Activated CD4-positive, alpha-beta T cell treated with anti-CD3 and anti-CD28 coated beads, Interleukin-2, amount 50 U/mL, for 1 hour (primary cell): ENCODE measurements at regions not wholly inside any gene's neighbourhood (a gene's known extent, or its start where the extent isn't known, plus 50 kb on each side); places are given as distances from the start of the nearest gene placed in this dataset.

Experiments used
- DNase-seq: peaks from one replicate; pipeline ENCODE4 v3.0.0-alpha.2; 2020

DNA sequence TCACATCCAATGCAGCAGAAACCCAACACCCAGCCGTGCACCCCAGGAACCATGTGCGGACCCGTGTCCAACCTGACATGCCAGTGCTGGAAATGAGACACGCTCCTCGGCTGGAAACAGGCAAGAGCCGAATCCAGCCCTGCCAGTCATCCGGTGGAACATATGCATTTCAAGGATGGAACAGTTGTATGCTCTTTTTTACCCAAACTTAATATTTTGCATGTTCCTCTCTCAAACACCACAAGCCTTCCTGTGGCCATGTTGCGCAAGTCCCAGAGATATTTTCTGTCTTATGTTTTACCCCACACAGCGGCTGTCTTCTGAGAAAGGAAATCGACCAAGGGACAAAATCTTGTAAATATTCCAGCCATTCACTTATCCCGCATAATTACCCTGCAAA is 196.9 kb downstream of the BCL11B start:
- no peak for DNase-seq

DNA sequence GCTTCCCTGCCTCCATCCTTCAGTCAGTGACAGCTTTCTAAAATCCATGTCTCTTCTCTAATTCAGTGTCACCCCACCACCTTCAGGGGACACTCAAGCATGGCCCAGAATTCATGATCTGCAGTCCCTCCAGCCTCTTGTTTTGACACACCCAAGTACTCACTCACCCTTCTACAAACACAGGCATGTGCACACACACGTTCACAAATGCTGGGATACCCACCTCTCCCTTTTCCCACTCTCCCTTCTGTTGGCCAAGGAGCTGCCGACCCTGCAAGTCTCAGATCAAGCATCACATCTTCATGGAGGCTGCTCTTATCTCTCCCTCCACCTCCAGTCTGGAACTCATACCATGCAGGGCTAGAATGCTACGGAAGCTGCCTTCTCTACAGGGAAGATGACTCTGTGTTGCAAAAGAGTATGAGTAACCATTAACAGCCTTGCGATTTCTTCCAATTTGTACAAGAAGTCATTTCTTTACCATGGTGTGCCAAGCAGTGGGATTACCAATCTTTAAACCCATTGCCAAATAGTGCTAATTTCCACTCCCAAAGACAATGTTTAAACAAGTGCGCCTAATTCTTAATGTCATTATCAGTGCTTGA is 196.1 kb downstream of the BCL11B start:
- DNase-seq = no peak

DNA sequence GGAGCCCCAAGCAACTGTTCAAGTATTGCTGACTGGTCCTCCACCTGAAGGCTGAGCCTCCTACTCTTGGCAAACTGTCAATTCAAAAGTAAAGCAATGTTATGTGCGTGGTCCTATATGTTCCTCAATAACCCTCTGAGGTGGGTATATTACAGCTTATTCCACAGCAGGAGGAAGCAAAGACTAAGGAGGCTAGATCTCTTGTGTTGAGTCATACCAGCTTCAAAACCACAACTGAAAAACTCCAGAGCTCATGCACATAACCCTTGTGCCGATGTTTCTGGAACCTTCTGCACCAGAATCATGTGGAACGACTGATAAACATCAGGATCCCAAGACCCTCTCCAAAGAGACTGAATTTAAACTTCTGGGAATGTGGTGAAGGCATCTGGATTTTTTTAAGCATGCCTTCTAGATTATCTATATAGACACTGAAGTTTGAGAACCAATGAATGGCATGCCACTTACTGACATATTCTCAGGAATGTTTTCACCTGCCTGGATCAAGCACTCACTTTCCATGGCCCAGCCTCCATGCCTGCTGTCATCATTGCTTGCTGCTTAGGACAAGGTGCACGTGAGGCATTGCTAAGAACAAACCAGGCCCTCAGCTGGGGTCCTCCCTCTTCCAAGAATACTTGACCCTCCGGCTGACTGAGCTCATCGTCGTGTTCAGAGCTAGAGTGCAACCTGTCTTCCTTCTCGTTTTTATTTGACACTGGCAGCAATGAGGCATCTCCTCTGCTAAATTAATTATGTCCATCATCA is 194.7 kb downstream of the BCL11B start:
- DNase-seq = no peak

DNA sequence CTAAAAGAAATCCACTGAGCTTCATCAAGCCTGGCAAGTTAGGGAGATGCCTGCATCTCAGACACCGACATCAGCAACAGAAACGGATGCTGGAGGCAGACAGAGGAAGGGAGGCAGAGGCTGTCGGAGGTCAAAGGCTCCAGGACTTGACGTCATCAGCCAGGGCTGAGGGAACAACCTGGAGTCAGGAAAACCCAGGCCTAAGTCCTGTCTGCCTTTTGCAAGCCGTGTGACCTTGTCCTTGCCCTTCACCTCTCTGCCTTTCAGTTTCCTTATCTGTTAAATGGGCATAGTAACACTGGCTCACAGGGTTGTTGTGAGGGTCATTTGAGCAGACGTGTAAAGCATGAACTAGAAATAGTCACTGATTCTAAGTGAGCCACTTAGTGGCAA is 194.2 kb downstream of the BCL11B start:
- DNase-seq = no peak

DNA sequence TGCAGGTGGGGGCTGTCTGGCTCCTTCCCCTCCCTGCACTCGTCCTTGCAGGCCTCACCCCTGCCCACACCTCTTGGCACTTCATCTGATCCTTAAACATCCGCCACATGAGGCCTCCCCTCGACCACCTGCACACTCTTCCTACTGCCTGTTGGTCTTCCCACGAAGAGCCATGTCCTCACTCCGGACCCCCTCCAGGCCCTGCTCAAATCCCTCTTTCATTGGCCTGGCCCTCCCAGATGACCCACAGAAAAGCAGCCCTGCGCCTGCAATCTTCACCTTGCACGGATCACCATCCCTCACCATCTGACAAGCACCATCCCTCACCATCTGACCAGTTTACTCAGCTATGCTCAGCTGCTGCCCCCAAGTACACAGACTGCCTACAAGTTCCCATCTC is 193.6 kb downstream of the BCL11B start:
- no peak for DNase-seq

DNA sequence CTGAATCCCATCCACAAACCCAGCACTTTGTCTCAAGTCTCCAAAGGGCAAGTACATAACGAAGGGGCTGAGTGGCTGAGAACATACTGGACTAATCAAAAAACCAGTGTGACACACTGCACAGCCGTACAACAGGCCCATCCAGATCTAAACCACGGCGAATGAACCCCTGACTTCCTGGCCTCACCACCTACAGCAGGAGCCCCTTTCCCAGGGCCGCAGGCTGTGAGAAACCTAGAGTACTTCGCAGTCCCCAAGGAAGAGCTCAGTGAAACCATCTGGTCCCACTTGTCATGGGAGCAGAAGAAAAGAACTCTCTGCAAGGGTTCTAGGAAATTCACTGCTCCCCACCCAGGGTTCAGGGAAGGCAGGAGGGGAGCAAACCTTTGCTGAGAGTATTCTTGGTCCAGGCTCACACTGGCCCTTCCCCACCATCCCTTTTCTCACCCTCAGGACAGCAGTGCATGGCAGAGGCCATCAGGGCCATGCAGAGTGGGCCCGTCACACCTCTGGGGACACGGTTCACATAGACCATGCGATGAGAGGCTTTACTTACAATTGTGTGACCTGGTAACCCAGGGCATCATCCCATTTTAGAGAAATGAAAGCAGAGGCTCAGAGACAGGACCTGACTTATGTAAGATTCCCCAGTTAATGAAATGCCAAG is 192.8 kb downstream of the BCL11B start:
- DNase-seq = no peak

DNA sequence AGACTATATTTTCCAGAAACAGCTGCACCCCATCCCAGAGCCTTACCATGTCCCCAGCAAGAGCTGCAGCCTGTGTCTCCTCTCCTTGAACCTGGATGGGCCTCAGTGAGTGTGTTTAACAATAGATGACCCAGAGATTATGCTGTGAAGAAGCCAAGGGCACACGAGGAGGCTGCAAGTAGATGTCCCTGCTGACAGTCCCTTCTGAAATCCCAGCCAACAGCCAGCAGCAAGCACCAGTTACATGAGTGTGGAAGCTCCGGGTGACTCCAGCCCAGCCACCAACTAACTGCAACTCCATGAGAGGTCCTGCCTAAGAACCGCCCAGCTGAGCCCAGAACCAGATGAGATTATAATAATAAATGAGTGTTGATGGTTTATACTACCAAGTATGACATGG is 191.7 kb downstream of the BCL11B start:
- DNase-seq = no peak

DNA sequence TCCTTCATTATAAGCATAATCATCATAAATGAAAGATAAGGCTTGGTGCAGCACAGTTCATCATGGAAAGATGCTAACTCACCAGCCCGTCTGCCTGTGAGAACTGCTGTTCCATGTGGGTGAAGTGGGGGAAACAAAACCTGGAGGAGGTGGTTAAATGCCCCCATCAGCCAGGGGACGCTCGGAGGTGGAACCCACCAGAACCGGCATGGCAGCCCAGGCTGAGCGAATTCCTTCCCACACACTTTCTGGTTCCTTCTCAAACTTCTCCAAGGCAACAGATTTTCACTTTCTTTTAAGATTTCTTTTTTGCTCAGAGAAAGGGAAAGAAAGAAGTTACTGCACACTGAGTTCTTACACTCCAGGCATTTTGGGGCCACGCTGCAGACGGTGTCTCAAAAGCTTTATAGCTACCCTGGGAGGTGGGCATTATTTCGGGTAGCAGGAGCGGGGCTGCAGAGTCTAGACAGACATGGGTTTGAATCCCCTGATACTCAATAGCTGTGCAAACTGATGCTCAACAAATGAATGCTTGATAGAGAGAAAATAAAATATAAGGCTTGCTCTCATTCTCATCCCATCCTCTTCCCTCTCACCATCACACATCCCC is 190.7 kb downstream of the BCL11B start:
- DNase-seq = no peak

DNA sequence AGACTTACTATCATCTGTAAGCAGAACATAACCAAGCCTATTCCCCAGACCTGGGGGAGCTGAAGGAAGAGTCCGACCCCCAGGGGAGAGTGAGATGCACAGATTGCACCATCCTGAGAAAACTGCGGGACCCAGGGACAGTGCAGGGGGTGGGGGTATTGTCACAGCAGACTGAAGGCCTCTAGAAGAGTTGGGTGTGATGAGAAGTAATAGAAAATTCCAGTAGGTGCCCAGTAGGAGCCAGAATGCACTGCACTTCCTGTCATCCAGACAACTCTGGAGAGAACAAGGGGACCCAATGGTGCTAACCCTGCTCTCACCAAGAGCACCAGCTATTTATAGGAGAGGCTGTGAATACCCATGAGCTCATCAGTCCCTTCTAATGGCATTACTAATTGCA is 190.1 kb downstream of the BCL11B start:
- no peak for DNase-seq

DNA sequence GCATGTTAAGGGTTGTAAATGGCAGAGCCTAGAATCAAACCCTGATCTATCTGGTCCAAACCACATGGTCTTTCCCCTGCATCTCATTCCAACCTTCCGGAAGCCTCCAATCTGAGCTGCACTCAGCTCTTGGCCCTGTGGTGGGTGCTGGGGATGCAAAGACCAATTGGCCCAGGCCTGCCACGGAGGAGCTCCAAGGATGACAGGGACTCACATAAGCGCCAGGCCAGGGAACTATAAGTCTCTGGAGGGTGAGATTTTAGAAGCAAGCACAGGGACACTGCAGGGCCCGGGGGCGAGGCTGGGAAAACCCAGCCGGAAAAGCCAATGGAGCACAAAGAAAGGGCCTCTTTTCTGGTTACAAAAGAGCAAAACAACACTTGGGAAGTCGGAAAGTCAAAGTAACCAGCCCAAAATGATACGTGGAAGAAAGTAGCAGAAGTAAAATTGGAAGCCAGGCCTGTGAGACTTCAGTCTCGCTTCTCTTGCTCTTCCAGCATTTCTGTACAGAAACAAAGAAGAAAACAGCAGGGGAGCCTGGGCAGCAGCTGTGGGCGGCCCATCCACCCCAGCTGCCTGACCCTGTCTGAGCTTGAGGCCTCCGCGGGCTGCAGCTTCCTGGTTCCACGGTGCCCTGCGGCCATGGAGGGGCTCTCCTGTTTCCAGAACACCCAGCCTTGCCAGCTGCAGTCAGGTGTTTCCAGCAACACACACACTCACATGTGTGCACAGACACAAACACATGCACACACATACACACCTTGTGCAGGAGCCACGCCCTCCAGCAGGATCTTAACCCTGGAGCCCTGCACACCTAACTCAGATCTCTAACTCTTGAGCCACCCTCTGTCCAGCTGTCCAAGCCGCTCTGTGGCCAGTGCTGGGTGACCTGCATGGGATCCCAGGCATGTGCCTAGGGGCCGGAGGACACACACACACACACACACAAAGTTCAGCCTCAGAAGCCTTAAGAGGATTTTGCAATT is 178.2 kb downstream of the BCL11B start:
- DNase-seq = no peak

DNA sequence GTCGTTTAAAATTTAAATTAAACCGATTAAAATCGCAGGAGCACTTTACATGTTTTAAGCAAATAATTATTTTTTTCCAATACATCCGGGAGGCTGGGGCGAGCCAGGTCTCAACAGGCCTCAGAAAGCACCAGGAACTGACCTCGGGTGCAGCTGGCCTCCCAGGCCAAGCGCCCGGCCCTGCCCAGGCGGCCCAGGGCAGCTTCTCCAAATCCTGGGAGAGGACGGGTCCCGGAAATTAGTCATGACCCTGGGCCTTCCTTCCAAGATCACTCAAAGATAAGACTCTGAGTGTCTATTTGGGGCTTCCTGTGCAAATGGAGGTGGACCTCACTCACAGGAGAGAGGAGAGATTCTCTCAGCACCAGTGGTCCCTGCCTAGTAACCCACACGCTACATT is 177.1 kb downstream of the BCL11B start:
- no peak for DNase-seq

DNA sequence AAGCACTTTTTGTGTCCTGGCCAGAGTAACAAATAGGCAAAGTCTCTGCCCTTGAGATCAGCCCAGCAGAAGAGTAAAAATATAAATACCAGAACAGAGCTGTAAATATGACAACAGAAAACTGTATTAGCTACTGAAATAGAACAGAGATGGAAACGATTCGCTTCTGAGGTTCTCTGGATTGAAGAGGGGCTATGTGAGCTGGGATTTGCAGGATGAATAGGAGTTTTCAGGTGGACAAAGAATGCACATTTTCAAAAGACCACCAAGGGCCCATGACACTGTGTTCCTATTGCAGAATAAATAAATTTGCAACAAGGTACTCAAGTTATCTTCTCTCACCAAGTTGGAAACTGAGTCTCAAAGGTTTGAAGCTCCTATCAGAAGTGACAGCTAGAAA is 176.6 kb downstream of the BCL11B start:
- no peak for DNase-seq

DNA sequence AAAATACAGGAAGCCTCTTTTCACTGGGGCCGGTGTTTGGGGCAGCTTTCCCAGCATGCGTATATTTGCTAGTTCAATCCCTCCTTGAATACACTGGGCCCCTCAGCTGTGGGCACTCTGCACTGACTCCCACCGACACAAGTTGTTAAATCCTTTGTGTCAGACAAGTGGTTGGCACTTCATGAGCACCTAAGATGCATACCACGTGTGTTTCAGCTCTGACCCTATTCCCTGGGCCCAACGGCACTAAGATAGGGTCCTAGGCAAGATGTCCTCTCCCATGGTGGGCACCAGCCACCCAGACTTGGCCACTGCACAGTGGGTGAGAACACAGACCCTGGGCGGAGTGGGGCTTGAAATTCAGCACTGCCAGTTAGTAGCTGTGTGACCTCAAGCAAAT is 173.8 kb downstream of the BCL11B start:
- DNase-seq = no peak

DNA sequence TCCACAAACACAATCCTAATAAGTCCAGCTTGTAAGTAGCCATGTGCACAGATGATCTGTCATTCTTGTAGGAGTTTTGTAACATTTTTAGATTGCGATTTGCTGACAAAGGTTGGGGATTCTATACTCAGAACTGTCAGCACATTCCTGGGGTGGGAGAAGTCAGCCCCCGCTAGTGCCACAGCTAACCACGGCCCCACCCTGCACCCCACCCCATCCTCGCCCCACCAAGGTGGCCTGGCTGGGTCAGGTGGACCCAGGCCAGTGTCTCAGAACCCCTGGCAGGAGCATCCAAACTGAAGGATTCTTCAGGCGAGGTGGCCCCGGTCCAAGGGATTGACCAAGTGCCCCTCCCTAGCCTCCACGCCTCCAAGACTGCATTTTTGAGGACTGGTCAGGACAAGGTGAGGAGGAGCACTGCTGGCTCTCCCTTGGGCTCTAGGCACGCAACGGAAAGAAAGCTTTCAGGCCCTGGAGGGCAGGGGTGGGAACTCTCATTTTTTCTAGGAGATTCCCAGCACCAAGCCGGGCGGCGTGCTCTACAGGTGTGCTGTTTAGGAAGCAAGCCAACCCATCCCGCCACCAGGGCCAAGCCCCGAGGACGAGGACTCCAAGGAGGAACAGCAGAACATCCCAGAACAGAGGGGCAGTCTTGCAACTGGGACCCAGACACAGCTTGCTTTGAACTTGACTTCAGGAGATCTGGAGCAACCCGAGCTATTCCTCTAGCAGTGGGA is 172.8 kb downstream of the BCL11B start:
- DNase-seq = no peak

DNA sequence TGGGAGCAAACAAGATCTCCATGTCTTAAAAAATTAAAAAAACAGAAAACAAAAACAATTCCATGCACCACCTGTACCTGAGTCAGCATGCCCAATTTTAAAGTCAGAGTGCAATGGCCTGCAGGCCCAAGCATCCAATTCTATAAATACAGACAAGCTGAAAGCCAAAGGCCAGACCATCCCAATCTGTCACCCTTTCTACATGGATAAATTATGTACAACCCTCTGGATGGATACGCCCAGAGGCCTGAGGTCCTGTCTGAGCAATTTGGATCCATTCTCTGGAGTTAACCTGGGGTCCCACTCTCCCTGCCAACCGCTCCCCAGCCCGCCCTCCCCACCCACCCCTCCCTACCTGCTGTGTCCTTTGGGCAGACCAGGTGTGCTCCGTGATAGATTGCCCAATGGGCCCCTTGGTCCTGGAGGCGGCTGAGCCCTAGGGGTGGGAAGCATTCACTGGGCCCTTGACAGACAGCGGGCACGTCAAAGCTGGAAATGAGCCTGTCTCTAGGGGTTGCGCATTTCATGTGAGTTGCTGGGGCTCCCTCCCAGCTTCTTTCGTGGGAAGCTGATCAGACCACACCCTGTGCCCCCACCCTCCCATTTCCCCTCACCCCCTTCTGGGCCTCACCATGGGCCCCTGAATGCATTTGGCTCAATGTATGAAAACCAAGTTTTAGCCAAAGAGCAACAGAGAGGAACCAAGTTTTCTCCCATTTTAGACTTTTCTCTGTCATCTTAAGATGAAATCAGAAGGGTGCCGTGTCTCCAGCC is 171.3 kb downstream of the BCL11B start:
- DNase-seq = no peak

DNA sequence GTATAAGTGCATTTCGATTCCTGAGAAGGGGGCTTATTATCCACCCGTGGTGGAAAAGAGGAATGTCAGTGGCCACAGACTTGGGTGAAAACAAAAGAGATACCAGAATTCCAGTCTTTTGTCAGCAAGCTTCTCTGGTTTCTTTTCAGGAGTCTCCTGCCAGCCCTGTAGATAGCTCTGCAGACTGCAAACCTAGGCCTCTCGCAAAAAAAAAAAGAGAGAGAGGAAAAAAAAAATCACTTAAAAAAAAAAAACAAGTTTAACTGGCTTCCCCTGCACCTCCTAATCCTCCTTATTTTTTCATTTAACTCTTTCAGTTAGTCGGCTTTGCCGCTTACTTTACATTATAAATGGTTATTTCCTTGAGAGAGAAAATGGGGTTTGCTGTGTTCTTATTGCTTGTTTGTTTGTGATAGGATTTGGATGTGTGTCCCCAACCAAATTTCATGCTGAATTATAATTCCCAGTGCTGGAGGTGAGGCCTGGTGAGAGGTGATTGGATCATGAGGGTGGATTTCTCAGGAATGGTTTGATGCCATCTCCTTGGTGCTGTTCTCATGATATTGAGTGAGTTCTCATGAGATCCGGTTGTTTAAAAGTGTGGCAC is 170.0 kb downstream of the BCL11B start:
- DNase-seq = no peak

DNA sequence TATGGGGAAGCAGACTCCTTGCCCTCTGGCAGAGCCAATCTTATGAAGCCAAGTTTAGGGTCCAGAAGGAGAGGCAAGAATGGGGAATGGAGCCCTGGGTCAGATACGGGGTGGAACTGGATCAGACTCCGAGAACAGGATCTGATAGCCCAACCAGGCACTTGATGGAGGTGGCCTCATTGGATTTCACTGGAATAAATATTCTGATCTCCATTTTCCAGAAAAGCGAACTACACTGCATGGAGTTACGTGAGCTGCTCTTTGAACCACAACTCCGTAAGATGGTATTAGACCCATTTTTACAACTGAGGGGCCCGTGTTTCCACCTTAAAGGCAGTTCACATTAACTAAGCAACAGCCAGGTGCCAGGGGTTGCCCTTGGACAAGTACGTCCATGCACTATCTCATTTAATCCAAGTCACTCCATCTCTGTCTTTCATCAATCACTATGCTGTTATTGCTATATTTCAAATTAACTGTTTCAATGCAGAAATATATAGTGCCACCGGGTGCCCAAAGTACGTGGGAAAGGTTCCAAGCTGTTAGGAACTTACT is 155.2 kb downstream of the BCL11B start:
- no peak for DNase-seq

DNA sequence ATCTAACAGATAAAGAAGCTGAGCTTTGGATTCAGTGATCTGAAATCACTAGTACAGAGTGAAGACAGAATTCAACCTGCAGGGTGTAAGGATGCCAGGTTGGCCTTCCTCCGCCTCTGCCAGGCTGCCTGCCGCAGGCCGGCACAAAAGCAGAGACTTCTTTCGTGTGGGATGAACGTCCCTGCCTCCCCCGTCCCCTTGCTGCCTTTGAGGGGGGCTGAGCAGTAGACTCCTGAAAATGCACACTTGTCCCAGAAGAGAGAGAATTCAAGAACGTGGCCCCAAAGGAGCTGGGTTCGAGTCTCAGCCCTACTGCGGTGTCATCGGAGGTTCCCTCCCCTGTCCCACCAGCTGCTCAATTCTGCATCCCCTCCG is 154.3 kb downstream of the BCL11B start:
- DNase-seq = no peak

DNA sequence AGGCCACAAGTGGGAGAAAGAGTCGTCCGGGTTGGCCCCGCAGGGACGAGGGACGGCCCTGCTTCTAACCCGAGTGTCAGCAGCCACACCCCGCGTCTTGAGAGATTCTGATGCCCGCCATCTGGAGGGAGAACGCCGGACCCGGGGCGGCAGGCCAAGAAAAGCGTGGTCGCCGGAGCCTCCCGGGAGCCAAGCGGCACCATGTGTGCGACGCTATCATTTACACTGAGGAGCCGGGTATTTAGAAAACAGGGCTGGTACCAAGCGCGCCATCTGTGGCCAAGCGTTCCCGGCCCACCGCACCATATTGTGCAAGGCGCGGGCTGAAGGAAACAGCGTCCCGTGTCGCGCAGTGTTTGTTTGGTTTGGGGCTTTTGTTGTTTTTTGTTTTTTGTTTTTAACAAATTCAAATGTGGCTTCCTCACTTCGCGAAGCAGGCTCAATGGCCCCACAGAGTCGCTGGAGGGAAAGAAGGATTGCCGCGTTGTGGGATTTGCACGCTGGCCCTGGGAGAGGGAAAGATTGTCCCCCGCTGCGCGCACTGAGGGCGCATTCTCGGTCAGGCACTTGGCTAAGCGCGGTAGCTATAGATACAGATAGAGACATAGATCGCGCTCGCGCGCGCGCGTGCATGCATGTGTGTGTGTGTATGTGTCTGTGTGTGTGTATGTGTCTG is 153.8 kb downstream of the BCL11B start:
- DNase-seq = no peak

DNA sequence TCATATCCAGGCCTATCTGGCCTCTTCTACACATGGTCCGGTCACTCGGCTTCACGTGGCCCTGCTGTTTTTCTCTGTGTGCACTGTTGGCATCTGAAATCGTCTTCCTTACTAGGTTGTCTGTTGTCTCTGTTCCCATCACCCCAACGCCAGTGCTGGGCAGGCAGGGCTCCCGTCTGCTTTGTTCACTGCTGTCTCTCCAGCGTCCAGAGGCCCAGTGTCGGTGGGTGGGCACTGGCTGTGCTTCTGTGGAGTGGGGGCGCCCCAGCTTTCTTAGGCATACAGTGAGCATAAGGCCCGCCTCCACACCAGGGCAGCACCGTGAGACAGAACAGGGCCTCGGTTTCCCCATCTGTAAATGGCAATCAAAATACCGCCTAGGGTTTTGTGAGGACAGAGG is 153.1 kb downstream of the BCL11B start:
- DNase-seq = no peak
